HEK293 (cell line): ENCODE measurements at regions not wholly inside any gene's neighbourhood (a gene's known extent, or its start where the extent isn't known, plus 50 kb on each side); places are given as distances from the start of the nearest gene placed in this dataset.
A peak's percentile ranks its signal among the peaks of the same experiment; 100 is the strongest.

Source experiments
- CTCF ChIA-PET: fragments of 350-600 bp; formaldehyde crosslinking; extraction: SDS; loops from one replicate; lab custom pipeline; 2021; ENCODE audit warnings: antibody characterized with exemption; lab: Yijun Ruan, JAX
- POLR2A ChIA-PET: fragments of 300-600 bp; formaldehyde crosslinking; extraction: SDS; loops from one replicate; lab custom pipeline; 2020; ENCODE audit warnings: antibody characterized with exemption, inconsistent platforms; lab: Yijun Ruan, JAX
- H3K27ac ChIP-seq: fragments of 200-500 bp; sonication (Bioruptor generic); 2 replicates; pipeline ENCODE4 v1.5.1; 2014; ENCODE audit warnings: low read depth, low read length, control low read depth, inconsistent platforms; ENCODE audit errors: extremely low read depth
- H3K36me3 ChIP-seq, 2 experiments: fragments of 200-500 bp in 1 of 2; sonication (Bioruptor generic) in 1 of 2; 1 replicate in 1 of 2; 2 replicates in 1 of 2; pipeline ENCODE4 v1.5.1; 2014 to 2017; ENCODE audit warnings: inconsistent platforms in 2 of 2, low read length in 2 of 2; ENCODE audit not compliant: control insufficient read depth in 2 of 2, insufficient read depth in 1 of 2
- H3K4me1 ChIP-seq: fragments of 200-500 bp; sonication (Bioruptor generic); 2 replicates; pipeline ENCODE4 v1.5.1; 2014; ENCODE audit warnings: mild to moderate bottlenecking, low read length, inconsistent platforms; ENCODE audit not compliant: control insufficient read depth, insufficient read depth
- H3K4me3 ChIP-seq: 2 replicates; pipeline ENCODE4 v1.5.1; 2011; ENCODE audit warnings: low read depth, mild to moderate bottlenecking, control low read depth, low read length, moderate library complexity
- H3K9me3 ChIP-seq: fragments of 200-500 bp; sonication (Bioruptor generic); 2 replicates; pipeline ENCODE4 v1.5.1; 2014; ENCODE audit warnings: low read depth, low read length, inconsistent platforms; ENCODE audit not compliant: control insufficient read depth, insufficient read depth
- EGR2 ChIP-seq: fragments of 450-650 bp; formaldehyde crosslinking; IDR thresholded peaks from 2 replicates; pipeline ENCODE4 v1.5.1; 2016; ENCODE audit warnings: low read depth, missing biosample characterization, missing genetic modification characterization
- HOXD13 ChIP-seq: sonication (generic); formaldehyde crosslinking; IDR thresholded peaks from 2 replicates; pipeline ENCODE4 v1.8.0; 2022; ENCODE audit warnings: missing genetic modification reagents, borderline replicate concordance
- KLF10 ChIP-seq: fragments of 450-650 bp; IDR thresholded peaks from 2 replicates; pipeline ENCODE4 v1.5.1; 2018; ENCODE audit warnings: missing biosample characterization, mild to moderate bottlenecking, missing genetic modification characterization
- KLF16 ChIP-seq: fragments of 450-650 bp; formaldehyde crosslinking; IDR thresholded peaks from 2 replicates; pipeline ENCODE4 v1.5.1; 2017; ENCODE audit warnings: missing biosample characterization, missing genetic modification characterization
- MYNN ChIP-seq: fragments of 450-650 bp; formaldehyde crosslinking; IDR thresholded peaks from 2 replicates; pipeline ENCODE4 v1.5.1; 2016; ENCODE audit warnings: missing biosample characterization, missing genetic modification characterization, borderline replicate concordance
- ZEB2 ChIP-seq: fragments of 450-650 bp; formaldehyde crosslinking; IDR thresholded peaks from 2 replicates; pipeline ENCODE4 v1.5.1; 2016; ENCODE audit warnings: missing biosample characterization, missing genetic modification characterization
- ZFHX2 ChIP-seq: fragments of 450-650 bp; formaldehyde crosslinking; conservative IDR thresholded peaks from 2 replicates; pipeline ENCODE4 v1.5.1; 2016; ENCODE audit warnings: missing biosample characterization, missing genetic modification characterization
- ZFP3 ChIP-seq: fragments of 450-650 bp; formaldehyde crosslinking; IDR thresholded peaks from 2 replicates; pipeline ENCODE4 v1.5.1; 2016; ENCODE audit warnings: low read depth, missing biosample characterization, missing genetic modification characterization
- ZIC2 ChIP-seq: fragments of 450-650 bp; formaldehyde crosslinking; IDR thresholded peaks from 2 replicates; pipeline ENCODE4 v1.5.1; 2016; ENCODE audit warnings: missing biosample characterization, missing genetic modification characterization
- ZNF174 ChIP-seq: fragments of 450-650 bp; formaldehyde crosslinking; IDR thresholded peaks from 2 replicates; pipeline ENCODE4 v1.5.0; 2017; ENCODE audit warnings: missing biosample characterization, mild to moderate bottlenecking, missing genetic modification characterization
- ZNF211 ChIP-seq: fragments of 450-650 bp; formaldehyde crosslinking; IDR thresholded peaks from 2 replicates; pipeline ENCODE4 v1.5.1; 2016; ENCODE audit warnings: low read depth, missing biosample characterization, missing genetic modification characterization
- ZNF561 ChIP-seq: fragments of 450-650 bp; IDR thresholded peaks from 2 replicates; pipeline ENCODE4 v1.5.1; 2018; ENCODE audit warnings: missing biosample characterization, missing genetic modification characterization, borderline replicate concordance
- ZNF623 ChIP-seq: fragments of 450-650 bp; formaldehyde crosslinking; IDR thresholded peaks from 2 replicates; pipeline ENCODE4 v1.5.1; 2016; ENCODE audit warnings: missing biosample characterization, missing genetic modification characterization
- ZNF701 ChIP-seq: fragments of 450-650 bp; formaldehyde crosslinking; IDR thresholded peaks from 2 replicates; pipeline ENCODE4 v1.5.1; 2016; ENCODE audit warnings: missing biosample characterization, missing genetic modification characterization
- ZNF843 ChIP-seq: fragments of 450-650 bp; formaldehyde crosslinking; IDR thresholded peaks from 2 replicates; pipeline ENCODE4 v1.5.1; 2016; ENCODE audit warnings: missing biosample characterization, missing genetic modification characterization
- TF ChIP-seq, protein P1 (sequence below): fragments of 450-650 bp; formaldehyde crosslinking; IDR thresholded peaks from 2 replicates; pipeline ENCODE4 v1.5.1; 2016; ENCODE audit warnings: missing biosample characterization, missing genetic modification characterization
- TF ChIP-seq, protein P2 (sequence below): fragments of 450-650 bp; formaldehyde crosslinking; IDR thresholded peaks from 2 replicates; pipeline ENCODE4 v1.5.1; 2016; ENCODE audit warnings: missing biosample characterization, missing genetic modification characterization
- TF ChIP-seq, protein P3 (sequence below): fragments of 450-650 bp; formaldehyde crosslinking; IDR thresholded peaks from 2 replicates; pipeline ENCODE4 v1.5.1; 2016; ENCODE audit warnings: missing biosample characterization, missing genetic modification characterization, borderline replicate concordance
- TF ChIP-seq, protein P4 (sequence below): fragments of 450-650 bp; formaldehyde crosslinking; IDR thresholded peaks from 2 replicates; pipeline ENCODE4 v1.5.1; 2016; ENCODE audit warnings: missing biosample characterization, missing genetic modification characterization

DNA sequence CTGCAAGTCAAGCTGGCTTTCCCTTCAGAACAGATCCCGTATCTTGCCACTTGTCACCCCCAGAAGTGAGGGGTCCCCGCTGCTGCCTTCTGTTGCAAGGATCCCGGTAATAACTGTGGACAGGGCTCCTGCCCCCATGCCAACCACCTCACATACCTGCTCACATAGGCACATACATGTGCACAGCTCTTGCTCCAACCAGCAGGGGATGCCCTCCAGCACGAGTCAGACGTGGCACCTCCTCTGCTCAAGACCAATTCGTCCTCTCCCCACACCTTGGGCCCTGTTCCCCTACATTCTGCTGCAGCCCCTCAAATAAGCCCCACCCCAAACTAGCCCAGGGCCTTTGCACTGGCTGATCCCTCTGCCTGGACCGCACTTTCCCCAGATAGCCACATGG is 163.3 kb downstream of the CRYBB2 start:
- TF ChIP-seq EGR2 (tag by site-specific recombination) (no peak), ZNF174 (tag by site-specific recombination) (no peak), ZNF843 (tag by site-specific recombination) (no peak), ZIC2 (tag by site-specific recombination) (no peak), ZNF211 (tag by site-specific recombination) (no peak), KLF16 (tag by site-specific recombination) (no peak), ZNF623 (tag by site-specific recombination) (peak; percentile 71), KLF10 (no peak), MYNN (no peak)
- TF ChIP-seq, protein P1, sequence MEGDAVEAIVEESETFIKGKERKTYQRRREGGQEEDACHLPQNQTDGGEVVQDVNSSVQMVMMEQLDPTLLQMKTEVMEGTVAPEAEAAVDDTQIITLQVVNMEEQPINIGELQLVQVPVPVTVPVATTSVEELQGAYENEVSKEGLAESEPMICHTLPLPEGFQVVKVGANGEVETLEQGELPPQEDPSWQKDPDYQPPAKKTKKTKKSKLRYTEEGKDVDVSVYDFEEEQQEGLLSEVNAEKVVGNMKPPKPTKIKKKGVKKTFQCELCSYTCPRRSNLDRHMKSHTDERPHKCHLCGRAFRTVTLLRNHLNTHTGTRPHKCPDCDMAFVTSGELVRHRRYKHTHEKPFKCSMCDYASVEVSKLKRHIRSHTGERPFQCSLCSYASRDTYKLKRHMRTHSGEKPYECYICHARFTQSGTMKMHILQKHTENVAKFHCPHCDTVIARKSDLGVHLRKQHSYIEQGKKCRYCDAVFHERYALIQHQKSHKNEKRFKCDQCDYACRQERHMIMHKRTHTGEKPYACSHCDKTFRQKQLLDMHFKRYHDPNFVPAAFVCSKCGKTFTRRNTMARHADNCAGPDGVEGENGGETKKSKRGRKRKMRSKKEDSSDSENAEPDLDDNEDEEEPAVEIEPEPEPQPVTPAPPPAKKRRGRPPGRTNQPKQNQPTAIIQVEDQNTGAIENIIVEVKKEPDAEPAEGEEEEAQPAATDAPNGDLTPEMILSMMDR: peak; percentile 36; the same call in 1 of the 2 replicates
- TF ChIP-seq, protein P2, sequence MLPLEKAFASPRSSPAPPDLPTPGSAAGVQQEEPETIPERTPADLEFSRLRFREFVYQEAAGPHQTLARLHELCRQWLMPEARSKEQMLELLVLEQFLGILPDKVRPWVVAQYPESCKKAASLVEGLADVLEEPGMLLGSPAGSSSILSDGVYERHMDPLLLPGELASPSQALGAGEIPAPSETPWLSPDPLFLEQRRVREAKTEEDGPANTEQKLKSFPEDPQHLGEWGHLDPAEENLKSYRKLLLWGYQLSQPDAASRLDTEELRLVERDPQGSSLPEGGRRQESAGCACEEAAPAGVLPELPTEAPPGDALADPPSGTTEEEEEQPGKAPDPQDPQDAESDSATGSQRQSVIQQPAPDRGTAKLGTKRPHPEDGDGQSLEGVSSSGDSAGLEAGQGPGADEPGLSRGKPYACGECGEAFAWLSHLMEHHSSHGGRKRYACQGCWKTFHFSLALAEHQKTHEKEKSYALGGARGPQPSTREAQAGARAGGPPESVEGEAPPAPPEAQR: no peak
- TF ChIP-seq, protein P3, sequence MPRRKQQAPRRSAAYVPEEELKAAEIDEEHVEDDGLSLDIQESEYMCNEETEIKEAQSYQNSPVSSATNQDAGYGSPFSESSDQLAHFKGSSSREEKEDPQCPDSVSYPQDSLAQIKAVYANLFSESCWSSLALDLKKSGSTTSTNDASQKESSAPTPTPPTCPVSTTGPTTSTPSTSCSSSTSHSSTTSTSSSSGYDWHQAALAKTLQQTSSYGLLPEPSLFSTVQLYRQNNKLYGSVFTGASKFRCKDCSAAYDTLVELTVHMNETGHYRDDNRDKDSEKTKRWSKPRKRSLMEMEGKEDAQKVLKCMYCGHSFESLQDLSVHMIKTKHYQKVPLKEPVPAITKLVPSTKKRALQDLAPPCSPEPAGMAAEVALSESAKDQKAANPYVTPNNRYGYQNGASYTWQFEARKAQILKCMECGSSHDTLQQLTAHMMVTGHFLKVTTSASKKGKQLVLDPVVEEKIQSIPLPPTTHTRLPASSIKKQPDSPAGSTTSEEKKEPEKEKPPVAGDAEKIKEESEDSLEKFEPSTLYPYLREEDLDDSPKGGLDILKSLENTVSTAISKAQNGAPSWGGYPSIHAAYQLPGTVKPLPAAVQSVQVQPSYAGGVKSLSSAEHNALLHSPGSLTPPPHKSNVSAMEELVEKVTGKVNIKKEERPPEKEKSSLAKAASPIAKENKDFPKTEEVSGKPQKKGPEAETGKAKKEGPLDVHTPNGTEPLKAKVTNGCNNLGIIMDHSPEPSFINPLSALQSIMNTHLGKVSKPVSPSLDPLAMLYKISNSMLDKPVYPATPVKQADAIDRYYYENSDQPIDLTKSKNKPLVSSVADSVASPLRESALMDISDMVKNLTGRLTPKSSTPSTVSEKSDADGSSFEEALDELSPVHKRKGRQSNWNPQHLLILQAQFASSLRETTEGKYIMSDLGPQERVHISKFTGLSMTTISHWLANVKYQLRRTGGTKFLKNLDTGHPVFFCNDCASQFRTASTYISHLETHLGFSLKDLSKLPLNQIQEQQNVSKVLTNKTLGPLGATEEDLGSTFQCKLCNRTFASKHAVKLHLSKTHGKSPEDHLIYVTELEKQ: no peak
- POLR2A ChIA-PET: no interaction called here
- Histone ChIP-seq H3K36me3 (peaks cover 10 to 32% of the 10 kb centered on the region in 2 experiments; a peak in 2 of 3 replicates), H3K4me3 (no peak overlapping the region), H3K4me1 (no peaks in the 10 kb centered on the region), H3K9me3 (no peaks in the 10 kb centered on the region), H3K27ac (no peak overlapping the region)
- CTCF ChIA-PET: interaction anchor here (1.2 kb wide), 1 partner anchor 21 kb away, joined by 3 read pairs; no protein-coding TSS in a partner anchor

DNA sequence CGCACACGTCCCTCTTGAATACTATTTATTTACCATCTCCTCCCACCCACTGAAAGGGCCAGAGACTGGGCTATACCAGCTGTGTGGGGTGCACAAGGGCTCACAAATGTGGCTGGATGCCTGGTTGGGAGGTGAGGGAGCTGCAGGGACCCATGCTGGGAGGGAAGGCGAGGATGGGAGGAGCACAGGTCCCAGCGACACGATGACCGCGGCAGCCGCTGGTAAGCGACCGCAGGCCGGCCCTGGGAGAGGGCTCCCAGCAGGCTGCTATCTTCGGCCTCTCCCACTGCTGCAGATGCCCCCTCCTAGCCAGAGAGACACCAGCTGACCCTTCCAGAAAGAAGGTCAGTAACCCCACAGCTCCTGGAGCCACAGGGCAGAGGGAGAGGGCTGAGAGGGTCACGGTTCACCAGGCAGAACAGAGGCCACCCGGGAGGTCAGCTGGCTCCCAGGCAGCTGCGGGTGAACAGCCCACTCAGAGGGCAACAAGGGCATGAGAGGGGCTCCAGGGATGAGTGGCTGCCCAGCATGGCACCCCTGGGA is 163.9 kb downstream of the CRYBB2 start:
- no peak overlapping the region for H3K4me3 ChIP-seq
- TF ChIP-seq ZFP3 (tag by site-specific recombination): no peak
- TF ChIP-seq ZNF701 (tag by site-specific recombination): no peak
- no peak for TF ChIP-seq HOXD13 (CRISPR knock-in tag)
- TF ChIP-seq ZFHX2: no peak
- ChIA-PET CTCF (interaction anchor here (1.2 kb wide), 1 partner anchor 21 kb away, joined by 3 read pairs; no protein-coding TSS in a partner anchor), POLR2A (interaction anchor here (0.6 kb wide), 1 partner anchor 973 kb away, joined by 3 read pairs; no protein-coding TSS in a partner anchor)
- no peaks in the 10 kb centered on the region for H3K4me1 ChIP-seq
- H3K27ac ChIP-seq: no peak overlapping the region
- H3K36me3 ChIP-seq: peaks cover 7 to 29% of the 10 kb centered on the region in 2 experiments; a peak in 2 of 3 replicates
- no peaks in the 10 kb centered on the region for H3K9me3 ChIP-seq

DNA sequence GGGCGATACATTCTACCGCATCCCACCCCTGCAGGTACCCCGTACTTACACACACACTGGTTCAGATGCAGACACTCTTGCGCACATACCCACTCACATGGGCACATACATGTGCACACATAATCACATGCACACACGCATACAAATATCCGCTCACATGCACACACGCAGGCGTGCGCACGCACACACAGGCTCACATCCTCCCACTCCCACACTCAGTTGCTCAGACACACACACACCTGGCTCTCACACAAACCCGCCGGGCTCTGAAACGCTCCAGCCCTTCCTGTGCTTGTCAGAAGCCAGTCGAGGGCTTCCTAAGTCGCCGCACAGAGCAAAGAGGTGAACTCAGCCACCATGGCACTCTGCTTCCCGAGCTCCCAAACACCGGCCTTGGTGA is 164.5 kb downstream of the CRYBB2 start:
- ChIA-PET POLR2A (interaction anchor here (0.6 kb wide), 1 partner anchor 973 kb away, joined by 3 read pairs; no protein-coding TSS in a partner anchor), CTCF (no interaction called here)
- TF ChIP-seq ZEB2 (tag by site-specific recombination) (no peak), ZNF561 (no peak), ZNF701 (tag by site-specific recombination) (no peak)
- TF ChIP-seq, protein P4, sequence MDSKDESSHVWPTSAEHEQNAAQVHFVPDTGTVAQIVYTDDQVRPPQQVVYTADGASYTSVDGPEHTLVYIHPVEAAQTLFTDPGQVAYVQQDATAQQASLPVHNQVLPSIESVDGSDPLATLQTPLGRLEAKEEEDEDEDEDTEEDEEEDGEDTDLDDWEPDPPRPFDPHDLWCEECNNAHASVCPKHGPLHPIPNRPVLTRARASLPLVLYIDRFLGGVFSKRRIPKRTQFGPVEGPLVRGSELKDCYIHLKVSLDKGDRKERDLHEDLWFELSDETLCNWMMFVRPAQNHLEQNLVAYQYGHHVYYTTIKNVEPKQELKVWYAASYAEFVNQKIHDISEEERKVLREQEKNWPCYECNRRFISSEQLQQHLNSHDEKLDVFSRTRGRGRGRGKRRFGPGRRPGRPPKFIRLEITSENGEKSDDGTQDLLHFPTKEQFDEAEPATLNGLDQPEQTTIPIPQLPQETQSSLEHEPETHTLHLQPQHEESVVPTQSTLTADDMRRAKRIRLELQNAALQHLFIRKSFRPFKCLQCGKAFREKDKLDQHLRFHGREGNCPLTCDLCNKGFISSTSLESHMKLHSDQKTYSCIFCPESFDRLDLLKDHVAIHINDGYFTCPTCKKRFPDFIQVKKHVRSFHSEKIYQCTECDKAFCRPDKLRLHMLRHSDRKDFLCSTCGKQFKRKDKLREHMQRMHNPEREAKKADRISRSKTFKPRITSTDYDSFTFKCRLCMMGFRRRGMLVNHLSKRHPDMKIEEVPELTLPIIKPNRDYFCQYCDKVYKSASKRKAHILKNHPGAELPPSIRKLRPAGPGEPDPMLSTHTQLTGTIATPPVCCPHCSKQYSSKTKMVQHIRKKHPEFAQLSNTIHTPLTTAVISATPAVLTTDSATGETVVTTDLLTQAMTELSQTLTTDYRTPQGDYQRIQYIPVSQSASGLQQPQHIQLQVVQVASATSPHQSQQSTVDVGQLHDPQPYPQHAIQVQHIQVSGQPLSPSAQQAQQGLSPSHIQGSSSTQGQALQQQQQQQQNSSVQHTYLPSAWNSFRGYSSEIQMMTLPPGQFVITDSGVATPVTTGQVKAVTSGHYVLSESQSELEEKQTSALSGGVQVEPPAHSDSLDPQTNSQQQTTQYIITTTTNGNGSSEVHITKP (tag by site-specific recombination): no peak
- no peak overlapping the region for H3K4me3 ChIP-seq
- no peak overlapping the region for H3K27ac ChIP-seq
- H3K9me3 ChIP-seq: no peaks in the 10 kb centered on the region
- peaks cover 7 to 23% of the 10 kb centered on the region in 2 experiments; a peak in 2 of 3 replicates for H3K36me3 ChIP-seq
- H3K4me1 ChIP-seq: no peaks in the 10 kb centered on the region
